ENCODE measurements at regions not wholly inside any gene's neighbourhood (a gene's known extent, or its start where the extent isn't known, plus 50 kb on each side); places are given as distances from the start of the nearest gene placed in this dataset.
"Not testable (repeated sequence)": the region's sequence is repeated elsewhere in the genome, so short reads cannot be mapped to it uniquely, and the experiment has no call there.

DNA sequence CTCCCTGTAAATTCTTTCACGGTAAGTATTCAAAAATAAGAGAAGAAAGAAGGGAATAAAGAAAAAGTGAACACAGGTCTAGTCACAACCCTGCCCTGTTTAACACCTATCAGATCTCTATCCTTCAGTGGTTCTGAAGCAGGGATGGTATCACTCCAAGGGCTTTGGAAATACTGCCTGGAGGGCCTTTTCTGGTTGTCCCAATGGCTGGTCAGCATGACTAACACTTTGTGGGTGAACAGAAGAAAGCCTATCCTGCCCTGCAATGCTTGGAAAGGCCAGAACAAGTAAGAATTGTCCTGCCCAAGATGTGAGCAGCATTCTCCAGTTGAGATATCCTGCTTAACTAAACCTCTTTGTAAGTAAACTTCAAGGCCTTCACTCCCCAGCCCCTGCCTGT, 124.9 kb downstream of the TMEM167A start:
- DNase-seq = no peak

DNA sequence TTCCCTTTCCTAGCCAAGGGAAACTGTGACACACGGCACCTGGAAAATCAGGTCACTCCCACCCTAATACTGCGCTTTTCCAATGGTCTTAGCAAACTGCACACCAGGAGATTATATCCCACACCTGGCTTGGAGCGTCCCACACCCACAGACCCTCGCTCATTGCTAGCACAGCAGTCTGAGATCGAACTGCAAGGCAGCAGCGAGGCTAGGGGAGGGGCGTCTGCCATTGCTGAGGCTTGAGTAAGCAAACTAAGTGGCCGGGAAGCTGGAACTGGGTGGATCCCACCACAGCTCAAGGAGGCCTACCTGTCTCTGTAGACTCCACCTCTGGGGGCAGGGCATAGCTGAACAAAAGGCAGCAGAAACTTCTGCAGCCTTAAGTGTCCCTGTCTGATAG, 132.9 kb downstream of the TMEM167A start:
- DNase-seq = not testable (repeated sequence)

DNA sequence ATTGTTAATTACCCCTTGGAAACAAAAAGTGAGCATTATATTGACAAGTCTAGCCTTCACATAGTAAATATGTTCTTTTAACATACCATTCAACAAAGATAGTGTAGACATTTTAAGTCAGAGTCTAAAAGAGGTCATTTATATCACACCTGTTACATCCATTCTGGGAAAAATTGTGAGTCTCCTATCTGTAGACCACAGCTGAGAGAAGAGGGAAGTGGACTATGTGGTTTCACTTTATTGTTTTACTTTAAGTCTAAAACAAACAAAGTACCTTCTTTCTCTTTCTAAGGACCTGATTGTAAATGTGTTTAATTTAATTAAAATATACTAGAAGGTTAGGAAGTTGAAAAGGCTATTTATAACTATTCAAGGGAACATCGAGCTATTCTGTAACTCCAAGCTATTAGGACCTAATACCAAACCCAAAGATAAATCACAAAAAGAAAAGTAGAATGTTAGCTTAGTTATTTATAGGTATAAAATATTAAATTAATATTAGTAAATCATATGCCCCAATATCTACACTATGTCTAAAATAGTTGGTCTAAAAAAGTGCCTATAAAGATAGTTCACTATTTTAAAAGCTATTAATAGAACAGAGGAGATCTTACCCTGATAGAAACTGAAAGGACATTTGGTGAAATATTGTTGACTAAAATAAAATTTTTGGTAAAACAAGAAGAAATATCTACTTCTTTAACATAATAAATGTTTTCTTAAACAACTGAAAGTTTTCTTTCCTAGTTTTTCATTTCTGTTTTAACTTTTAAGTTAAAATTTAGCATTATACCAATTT, 134.9 kb downstream of the TMEM167A start:
- no peak for DNase-seq

DNA sequence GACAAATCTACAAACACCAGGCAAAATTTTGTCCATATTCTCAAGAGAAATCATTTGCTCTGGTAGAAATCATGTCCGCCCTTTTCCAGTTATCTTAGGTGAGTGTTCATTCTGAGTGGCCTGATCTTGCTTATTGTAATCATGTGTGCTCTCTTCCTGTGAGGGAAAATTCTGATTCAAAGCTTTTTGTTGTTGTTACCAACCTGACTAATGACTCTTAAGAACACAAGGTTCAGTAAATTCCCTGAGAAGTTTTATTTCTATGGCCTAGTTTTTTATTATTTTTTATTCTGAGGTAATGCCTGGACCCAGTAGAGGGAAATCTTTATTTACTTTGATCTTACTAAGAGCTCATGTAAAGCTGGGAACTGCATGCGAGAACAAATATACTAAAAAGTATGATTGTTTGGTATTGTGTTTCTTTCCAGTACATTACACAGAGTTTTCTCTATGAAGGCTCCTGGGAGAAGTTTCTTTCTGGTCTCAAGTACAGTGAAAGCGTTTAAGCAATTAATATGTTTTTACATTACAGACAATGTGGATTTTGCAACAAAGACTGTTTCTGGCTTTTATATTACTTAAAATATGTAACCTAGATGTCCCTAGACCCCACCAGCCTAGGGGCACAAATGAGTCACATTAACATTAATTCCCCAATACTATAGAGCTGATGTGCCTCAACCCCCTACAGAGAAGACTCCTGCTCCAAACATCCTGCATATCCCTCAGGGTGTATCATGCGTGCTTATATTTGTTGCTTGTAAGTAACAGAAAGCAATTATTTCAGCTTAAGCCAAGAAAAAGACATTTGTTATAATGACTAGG, 138.1 kb downstream of the TMEM167A start:
- DNase-seq = no peak

DNA sequence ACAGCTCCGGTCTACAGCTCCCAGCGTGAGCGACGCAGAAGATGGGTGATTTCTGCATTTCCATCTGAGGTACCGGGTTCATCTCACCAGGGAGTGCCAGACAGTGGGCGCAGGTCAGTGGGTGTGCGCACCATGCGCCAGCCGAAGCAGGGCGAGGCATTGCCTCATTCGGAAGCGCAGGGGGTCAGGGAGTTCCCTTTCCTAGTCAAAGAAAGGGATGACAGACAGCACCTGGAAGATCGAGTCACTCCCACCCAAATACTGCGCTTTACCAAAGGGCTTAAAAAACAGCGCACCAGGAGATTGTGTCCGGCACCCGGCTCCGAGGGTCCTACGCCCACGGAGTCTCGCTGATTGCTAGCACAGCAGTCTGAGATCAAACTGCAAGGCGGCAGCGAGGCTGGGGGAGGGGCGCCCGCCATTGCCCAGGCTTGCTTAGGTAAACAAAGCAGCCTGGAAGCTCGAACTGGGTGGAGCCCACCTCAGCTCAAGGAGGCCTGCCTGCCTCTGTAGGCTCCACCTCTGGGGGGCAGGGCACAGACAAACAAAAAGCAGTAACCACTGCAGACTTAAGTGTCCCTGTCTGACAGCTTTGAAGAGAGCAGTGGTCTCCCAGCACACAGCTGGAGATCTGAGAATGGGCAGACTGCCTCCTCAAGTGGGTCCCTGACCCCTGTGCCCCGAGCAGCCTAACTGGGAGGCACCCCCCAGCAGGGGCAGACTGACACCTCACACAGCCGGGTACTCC, 144.5 kb downstream of the TMEM167A start:
- not testable (repeated sequence) for DNase-seq

DNA sequence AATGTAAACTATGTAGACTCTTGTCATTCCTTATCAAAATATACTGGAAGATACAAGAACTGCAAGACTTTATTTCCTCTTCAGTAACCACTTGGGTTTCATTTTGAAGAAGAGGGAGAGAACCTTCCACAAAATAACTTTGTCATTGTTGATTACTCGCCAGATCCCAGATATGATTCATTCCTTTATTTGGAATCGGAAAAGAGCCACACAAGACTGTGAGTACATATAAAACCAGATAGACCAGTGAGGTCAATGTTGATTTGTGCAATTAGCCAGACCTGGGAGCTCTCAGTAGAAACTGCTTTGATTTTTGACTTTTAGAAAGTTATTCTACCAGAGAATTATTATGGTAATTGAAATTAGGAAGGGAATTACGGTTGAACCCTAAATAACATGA, 146.1 kb downstream of the TMEM167A start:
- DNase-seq = peak; percentile 46

DNA sequence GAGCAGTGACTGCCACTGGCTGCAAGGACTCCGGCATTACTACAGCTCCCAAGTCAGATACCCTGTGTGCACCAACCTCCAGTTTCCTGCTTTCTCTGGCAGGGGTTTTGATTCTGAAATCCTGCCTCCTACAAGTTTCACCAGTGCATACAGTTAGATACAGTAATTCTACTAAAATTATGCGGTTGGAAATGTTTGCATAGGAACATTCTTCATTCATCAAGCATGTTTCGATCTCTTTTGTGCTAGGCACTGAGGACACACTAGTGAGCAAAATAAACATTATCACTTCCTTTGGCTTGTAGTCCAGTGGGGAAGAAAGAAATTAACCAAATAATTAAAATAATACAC, 152.2 kb downstream of the TMEM167A start:
- DNase-seq = no peak

DNA sequence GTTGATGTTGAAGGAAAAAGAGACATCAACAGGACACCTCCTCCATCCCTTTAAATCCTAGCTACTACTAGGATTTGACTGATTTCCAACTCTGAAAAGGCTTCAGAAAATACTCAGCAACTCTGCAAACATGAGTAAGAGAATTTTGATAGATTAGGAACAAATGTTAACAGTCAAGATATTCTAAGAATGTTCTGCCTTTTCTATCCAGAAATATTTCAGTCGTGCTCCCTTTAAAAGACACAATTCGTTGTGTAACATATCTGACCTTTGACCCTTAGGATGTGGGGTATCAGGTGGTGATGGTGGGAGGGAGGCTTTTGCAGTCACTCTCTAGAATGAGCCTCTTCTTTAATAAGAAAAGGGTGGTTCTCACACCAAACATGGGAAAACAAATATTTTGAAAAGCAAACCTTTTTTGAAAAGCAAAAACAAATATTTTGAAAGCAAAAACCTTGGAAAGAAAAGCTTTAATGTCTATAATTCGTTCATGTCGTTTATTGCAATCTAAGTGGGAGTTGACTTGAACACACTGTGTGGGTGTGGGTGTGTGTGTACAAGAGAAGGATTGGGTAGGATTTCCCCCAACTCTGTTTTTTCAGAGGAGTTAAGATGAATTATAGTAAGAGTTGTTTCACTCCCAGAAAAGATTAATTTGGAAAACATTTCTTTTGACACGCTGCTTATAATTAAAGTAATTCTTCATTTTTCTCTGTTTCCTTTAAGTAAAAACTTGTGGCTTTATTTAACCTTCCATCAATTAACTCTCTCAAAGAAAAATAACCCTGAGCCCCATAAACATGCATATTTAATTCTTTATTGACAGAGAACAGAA, 152.8 kb downstream of the TMEM167A start:
- DNase-seq = peak; percentile 7

DNA sequence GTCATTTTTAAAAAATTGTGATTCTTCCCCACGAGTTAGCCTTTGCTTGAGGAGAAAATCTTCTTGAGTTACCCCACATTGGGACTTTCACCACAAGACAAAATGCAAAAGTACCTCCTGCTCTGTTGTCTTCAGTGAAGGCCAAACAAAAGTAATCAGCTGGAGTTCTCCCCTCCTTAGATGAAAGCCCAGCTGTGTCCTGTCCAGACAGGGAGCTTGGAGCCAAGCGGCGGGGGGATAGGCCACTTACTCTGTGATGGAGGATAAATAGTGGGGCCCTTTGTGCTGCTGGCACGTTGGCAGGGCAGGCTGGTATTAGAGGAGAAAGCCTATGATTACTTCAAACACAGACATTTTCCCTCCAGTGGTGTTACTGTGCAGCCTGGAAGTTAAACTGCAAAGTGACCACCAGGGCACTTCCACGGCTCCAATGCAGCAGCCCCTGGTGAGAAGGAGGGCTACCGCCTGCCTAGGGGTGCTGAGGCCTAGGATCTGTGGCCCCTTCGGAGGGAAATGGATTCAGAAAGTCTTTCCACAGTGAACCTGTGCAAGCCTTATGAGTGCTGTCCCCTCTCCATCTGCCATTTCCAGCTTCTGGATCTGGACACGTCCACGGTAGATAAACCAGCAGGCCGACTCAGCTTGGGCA, 155.0 kb downstream of the TMEM167A start:
- DNase-seq = no peak

DNA sequence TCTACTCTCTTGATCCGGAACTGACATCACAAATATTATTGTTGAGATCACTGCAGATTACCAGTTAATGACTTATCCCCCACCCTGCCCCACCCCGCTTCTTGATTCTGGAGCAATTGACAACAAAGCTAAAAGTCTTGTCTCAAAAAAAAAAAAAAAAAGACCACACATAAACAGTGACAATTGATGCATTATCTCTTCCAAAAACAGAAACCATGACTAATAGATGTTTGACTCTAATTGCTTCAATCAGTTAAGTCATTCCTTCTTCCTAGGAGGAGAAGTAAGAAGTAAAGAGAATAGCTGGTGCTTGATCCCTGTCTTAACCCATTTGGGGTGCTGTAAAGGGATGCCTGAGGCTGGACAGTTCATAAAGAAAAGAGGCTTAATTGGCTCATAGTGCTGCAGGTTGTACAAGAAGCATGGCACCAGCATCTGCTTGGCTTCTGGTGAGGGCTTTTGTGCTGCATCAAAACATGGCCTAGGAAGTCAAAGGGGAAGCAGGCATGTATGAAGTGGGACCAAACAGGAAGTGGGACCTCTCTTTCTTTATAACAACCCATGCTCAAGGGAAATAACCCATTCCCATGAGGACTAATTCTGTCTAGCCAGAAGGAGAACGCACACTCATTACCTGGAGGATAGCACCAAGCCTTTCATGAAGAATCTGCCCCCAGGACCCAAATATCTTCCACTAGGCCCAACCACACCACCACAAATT, 158.7 kb downstream of the TMEM167A start:
- DNase-seq = no peak

DNA sequence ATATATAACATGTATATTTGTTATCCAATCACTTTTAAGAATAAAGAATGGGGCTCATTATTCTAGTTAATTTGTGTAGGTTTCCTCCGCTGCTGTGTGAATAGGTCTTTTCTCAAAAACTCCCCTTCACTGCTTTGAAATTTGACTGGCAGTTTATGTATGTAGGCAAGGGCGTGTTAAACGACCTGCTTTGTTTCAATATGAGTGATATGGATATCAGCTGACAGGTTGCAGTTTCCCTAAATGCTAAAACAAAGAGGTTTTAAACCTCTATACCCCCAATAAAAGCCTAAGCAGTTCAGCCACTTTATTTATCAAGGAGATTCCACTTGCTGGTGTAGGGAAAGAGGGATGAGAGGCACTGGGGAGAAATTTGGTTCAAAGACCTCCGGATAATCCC, 159.6 kb downstream of the TMEM167A start:
- no peak for DNase-seq

DNA sequence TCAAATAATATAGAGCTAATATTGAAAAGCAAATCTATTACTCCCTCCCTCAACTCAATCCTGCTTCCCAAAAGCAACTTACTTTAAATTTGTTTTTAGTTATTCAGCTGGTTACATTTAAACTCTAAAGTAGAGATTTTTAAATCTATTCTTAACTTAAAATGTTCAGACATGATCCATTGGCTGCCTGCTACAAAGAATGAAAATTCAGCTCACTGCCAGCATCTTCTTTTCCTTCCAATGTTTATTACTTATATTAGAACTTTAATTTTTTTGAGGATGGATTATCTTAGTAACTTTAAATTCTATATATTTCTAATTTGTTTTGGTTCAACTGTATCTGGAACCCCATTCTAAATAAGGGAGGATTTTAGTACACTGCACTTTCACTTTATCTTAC, 163.2 kb downstream of the TMEM167A start:
- DNase-seq = no peak

DNA sequence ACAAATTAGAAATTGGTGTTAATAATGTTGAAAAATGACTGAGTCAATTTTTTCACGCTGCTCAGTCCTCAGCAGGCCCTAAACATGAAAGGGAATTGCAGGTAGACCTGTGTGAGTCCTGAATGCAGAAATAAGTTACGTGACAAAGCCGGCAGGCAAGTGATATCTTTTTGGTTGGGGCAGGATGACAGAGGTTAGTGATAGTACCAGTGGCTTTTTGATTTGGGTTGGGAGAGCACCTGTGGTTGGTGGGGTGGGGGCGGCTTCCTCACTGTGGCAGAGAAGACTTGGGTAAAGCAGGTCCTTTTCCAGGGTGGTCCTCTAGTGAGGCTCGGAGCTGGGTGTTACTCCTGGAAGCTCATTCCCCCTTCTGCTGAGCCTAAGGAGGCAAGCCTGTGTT, 164.7 kb downstream of the TMEM167A start:
- DNase-seq = no peak

DNA sequence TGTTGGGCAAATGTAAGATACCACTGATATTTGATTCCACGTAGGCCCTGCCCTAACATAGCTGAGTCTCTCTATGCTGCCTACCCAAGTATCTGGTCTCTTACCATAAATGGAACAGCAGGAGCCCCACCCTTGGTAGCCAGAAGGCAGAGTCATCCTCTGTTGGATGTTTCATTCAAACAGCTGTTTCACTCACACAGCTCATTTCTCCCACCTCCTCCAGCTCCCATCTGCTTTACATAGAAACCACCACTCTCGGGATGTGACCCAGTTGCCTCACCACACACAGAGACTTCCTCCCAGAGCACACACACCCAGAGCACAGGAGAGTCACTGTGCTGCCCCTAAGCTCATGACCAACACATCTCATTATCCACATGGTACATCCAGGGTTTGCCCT, 165.3 kb downstream of the TMEM167A start:
- DNase-seq = no peak

DNA sequence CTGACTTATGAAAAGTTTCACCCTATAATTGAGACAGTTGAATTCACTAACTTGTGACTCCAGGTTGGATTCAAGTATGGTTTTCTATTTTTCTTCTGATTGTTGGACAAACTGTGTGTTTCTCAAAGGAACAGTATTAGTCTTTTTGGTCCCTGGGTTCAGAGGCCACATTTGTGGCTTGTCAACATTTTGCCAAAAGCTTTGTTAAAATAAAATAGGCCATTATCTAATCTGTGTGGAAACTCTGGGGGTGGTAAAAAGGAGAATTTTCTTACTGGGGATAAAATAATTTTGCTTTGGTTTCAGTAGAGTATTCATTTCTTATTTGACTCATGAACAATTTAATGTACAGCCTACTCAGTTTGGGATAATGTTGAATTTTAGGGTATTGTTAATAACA, 166.3 kb downstream of the TMEM167A start:
- DNase-seq = no peak

DNA sequence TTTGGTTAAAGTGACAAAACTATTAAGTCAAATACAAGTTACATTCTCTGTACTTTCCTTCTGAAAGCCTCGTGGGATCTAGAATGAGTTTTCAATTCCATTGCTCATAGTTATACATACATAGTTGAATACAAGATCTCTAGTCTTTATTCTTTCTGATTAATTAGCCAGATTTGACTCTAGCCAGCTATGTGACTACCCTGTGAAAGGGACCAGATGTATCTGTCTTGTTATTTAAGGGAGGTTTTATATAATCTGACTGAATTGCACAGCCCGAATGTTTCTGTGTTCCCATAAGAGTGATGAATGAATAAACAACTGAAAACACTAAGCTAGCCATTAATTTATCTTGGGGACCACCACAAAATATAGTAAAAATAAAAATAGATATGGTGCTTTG, 166.7 kb downstream of the TMEM167A start:
- no peak for DNase-seq

DNA sequence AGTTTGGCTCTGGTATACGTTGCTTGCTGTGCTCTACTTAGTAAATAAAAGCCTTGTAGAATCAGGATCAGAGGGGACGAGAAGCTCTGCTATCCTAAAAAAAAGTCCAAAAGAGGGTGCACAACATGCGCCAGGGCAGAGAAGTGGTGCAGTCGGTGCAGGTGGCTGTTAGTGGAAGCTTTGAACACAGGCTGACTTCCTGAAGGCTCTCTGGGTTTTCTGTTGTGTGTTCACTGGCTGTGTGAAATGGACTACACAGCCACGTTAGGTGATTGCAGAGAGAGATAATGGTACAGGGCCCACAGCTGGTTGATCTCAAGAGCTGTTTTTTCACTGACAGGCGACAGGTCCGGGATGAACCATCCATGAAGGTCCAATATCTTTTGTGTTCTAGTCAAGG, 167.4 kb downstream of the TMEM167A start:
- DNase-seq = no peak

DNA sequence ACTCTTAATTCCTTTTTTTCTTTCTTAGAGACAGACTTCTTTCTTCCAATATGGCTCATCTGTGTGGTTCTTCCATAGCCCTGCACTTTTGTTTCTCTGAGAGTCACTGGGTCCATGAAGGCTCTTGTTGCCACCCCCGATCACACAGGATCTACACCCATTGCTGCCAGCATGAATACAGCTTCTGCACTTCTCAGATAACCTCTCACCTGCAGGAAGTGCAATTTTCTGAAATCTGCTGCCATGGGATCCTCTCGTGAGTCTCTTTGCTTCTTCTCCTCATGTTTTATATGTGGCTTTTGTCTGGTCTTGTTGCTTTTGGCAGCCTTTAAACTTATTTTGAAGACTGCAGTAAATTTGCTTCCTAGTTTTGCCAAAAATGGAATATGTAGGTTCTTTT, 171.2 kb downstream of the TMEM167A start:
- no peak for DNase-seq

DNA sequence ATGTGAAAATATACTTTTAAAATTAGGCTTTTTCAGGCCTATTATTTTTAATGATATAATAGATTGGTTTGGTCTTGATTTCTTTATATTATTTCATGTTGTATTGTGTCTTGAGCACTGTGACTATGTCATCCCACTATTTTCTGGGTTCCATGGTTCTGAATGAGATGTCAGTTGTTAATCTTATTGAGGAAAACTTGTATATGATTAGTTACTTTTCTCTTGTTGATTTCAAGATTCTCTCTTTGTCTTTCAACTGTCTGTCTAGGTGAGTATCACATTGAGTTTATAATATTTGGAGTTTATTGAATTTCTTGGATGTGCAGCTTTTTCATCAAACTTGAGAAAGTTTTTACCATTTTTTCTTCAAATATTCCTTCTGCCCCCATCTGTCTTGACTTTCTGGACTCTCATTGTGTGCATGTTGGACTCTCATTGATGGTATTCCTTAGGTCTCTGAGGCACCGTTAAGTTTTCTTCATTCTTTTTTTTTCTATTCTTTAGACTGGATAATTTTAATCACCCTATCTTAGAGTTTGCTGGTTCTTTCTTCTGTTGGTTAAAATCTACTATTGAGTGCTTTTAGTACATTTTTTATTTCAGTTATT, 175.8 kb downstream of the TMEM167A start:
- no peak for DNase-seq

DNA sequence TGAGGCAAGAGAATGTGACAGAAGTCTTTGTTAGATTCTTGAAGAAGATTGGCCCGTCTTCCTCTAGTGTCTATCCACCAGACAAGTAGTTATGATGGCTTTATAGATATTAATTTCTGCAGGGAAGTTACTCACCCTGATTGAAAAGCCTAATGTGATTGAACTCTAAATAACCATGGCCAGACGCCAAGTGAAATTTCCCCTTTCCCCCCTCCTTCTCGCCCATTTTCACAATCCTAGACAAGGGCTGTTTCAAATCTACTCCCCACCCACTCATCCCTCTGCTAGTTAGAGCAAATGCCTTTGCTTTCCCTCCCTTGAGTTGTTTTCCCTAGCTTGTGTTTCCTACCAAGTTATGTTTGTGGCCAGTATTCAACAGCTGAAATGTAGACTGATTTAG, 182.5 kb downstream of the TMEM167A start:
- no peak for DNase-seq

DNA sequence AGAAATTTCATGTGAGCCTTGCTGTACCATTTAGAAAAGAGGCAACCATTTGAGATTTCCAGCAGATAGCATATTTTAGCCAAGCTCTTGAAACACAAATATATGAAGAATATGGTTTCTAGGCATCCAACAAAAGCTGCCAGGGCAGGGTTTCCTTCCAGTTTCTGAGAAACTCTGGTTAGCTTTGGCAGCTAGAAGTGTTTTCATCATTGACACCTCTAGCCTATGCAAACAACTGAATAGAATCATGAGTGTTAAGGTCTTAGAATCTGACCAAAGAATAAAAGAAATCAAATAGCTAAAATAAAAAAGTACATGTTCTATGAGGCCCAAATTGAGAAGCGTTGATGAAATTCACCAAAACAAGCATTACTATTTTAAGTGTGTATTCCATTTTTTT, 188.1 kb downstream of the TMEM167A start:
- DNase-seq = no peak

All from fibroblast of skin of right biceps (primary cell).